ENCODE measurements at regions not wholly inside any gene's neighbourhood (a gene's known extent, or its start where the extent isn't known, plus 50 kb on each side); places are given as distances from the start of the nearest gene placed in this dataset.
A peak's percentile ranks its signal among the peaks of the same experiment; 100 is the strongest.

GRCh38 chr7:34277016-34277802 lies 371.9 kb downstream of the BMPER start:
- peak; percentile 78 for DNase-seq
- no peak for TF ChIP-seq CTCF (IDR thresholded peaks at IDR 0.05; ENCODE audit: low read depth, low read length, missing control alignments)
- no peaks in the 10 kb centered on the region for H3K36me3 ChIP-seq (replicated peaks)
- in situ Hi-C loops (cut with HindIII; ENCODE audit: low pct_ligation_motif_present, low sequenced_read_pairs) = no loop called here
- no peaks in the 10 kb centered on the region for H3K27me3 ChIP-seq (replicated peaks)
- H3K4me3 ChIP-seq (ENCODE audit: low read depth, low read length) = no peak overlapping the region
- peak overlapping the region; percentile 65 for H3K27ac ChIP-seq

- H3K27ac ChIP-seq = peak overlapping the region; percentile 65
These were observed 372.5 kb downstream of the BMPER start for GRCh38 chr7:34277803-34278199.

GRCh38 chr7:34281260-34281659 lies 375.9 kb downstream of the BMPER start:
- in situ Hi-C loops (cut with HindIII; ENCODE audit: low pct_ligation_motif_present, low sequenced_read_pairs) = no loop called here
- Histone ChIP-seq H3K36me3 (replicated peaks) (no peaks in the 10 kb centered on the region), H3K4me3 (ENCODE audit: low read depth, low read length) (no peak overlapping the region), H3K27ac (no peak overlapping the region), H3K27me3 (replicated peaks) (no peaks in the 10 kb centered on the region)
- peak; percentile 15 for TF ChIP-seq CTCF (IDR thresholded peaks at IDR 0.05; ENCODE audit: low read depth, low read length, missing control alignments)
- no peak for DNase-seq

More at GRCh38 chr7:34277803-34278199, 372.5 kb downstream of the BMPER start:
- DNase-seq = no peak
- Histone ChIP-seq H3K36me3 (replicated peaks) (no peaks in the 10 kb centered on the region), H3K4me3 (ENCODE audit: low read depth, low read length) (no peak overlapping the region), H3K27me3 (replicated peaks) (no peaks in the 10 kb centered on the region)
- no peak for TF ChIP-seq CTCF (IDR thresholded peaks at IDR 0.05; ENCODE audit: low read depth, low read length, missing control alignments)
- in situ Hi-C loops (cut with HindIII; ENCODE audit: low pct_ligation_motif_present, low sequenced_read_pairs) = no loop called here

- in situ Hi-C loops (cut with HindIII; ENCODE audit: low pct_ligation_motif_present, low sequenced_read_pairs) = no loop called here
- Histone ChIP-seq H3K27ac (no peak overlapping the region), H3K36me3 (replicated peaks) (no peaks in the 10 kb centered on the region), H3K27me3 (replicated peaks) (no peaks in the 10 kb centered on the region), H3K4me3 (ENCODE audit: low read depth, low read length) (no peak overlapping the region)
- no peak for DNase-seq
- TF ChIP-seq CTCF (IDR thresholded peaks at IDR 0.05; ENCODE audit: low read depth, low read length, missing control alignments) = no peak
These were observed 375.7 kb upstream of the NPSR1 start for GRCh38 chr7:34282271-34282670.

- in situ Hi-C loops (cut with HindIII; ENCODE audit: low pct_ligation_motif_present, low sequenced_read_pairs) = no loop called here
- no peaks in the 10 kb centered on the region for H3K36me3 ChIP-seq (replicated peaks)
- no peaks in the 10 kb centered on the region for H3K27me3 ChIP-seq (replicated peaks)
- TF ChIP-seq CTCF (IDR thresholded peaks at IDR 0.05; ENCODE audit: low read depth, low read length, missing control alignments) = no peak
- DNase-seq = peak; percentile 67
- H3K4me3 ChIP-seq (ENCODE audit: low read depth, low read length) = no peak overlapping the region
- peak overlapping the region; percentile 47 for H3K27ac ChIP-seq
These were observed 361.4 kb upstream of the NPSR1 start for GRCh38 chr7:34296663-34297062.
